GM19438 (cell line): ENCODE measurements at regions not wholly inside any gene's neighbourhood (a gene's known extent, or its start where the extent isn't known, plus 50 kb on each side); places are given as distances from the start of the nearest gene placed in this dataset.
"Not testable (repeated sequence)": the region's sequence is repeated elsewhere in the genome, so short reads cannot be mapped to it uniquely, and the experiment has no call there.

ENCODE experiments used
- ATAC-seq: cut with Tn5 transposase; IDR thresholded peaks from one replicate; pipeline ENCODE4 v1.9.1; 2021; ENCODE audit warnings: low read depth; ENCODE audit not compliant: unreplicated experiment

DNA sequence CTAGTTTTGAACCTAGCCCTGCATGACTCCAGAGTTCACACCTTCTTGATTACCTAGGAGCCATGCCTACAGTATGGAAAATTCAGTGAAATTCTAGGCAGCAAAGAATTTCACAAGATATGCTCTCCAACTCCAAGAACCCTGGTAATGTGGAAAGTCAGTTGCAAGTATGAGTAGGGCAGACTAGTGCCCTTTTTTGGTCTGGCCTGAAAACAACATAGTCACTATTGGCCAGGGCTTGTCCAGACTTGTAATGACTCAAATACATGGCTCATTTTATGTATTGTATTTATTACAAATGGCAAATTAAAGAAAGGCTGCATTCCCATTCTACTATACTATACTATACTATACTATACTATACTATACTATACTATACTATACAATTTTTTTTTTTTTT, 160.4 kb downstream of the ESM1 start:
- no peak for ATAC-seq

DNA sequence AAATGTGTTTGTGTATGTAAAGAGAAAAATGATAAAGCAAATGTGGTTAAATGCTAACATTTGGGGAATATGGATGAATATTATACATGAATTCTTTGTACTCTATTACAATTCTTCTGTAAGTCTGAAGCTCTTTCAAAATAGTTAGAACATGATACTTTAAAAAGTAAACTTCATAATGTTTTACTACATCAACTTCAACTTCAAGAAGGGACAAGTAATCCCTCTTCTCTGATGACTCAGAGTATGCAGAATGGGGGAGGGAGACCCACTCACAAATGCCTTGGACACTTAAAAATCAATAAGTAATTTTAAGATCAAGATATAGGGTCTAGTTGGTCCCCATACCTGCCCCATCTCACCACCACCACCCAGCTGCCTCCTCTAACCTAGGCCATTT, 162.4 kb downstream of the ESM1 start:
- ATAC-seq = no peak

DNA sequence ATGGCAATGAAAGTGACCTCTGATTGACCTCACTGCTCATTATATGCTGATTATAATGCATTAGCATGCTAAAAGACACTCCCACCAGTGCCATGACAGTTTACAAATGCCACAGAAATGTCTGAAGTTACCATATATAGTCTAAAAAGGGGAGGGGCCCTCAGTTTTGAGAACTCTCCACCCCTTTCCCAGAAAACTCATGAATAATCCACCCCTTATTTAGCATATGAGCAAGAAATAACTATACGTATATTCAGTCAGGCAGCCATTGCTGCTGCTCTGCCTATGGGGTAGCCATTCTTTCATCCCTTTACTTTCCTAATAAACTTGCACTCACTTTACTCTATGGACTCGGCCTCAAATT, 163.1 kb downstream of the ESM1 start:
- ATAC-seq = no peak

DNA sequence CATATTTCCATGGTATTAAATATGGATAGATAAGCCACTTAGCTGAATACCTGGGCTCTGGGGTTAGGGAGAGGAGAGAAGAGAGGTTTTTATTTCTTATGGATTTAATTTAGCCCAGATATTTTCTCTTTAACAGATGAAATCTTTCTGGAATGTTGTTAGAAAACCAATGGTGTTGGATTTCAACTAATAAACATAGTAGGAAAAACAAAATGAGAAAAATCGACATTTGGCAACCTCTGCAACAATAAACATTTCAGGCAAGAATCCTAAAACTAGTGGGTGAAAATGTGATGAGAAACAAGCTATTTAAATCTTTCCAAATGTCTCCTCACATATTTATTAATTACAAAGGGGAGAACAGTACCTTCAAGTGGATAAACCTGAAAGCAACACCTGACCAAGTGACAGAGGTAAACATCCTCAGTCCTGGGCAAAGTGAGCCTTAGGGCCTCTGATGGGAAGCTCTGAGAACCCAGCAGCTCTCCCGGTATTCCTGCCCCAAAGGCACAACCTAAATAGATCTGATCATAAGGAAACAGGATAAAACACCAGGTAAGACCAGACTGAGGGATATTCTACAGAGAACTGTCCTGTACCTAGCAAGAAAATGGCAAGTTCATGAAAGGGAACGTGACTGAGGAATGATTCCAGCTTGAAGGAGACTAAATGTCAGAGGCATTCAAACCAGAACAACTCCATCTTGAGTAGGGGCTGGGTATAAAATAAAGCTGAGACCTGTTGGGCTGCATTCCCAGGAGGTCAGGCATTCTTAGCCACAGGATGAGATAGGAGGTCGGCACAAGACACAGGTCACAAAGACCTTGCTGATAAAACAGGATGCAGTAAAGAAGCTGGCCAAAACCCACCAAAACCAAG, 163.7 kb downstream of the ESM1 start:
- ATAC-seq = no peak

DNA sequence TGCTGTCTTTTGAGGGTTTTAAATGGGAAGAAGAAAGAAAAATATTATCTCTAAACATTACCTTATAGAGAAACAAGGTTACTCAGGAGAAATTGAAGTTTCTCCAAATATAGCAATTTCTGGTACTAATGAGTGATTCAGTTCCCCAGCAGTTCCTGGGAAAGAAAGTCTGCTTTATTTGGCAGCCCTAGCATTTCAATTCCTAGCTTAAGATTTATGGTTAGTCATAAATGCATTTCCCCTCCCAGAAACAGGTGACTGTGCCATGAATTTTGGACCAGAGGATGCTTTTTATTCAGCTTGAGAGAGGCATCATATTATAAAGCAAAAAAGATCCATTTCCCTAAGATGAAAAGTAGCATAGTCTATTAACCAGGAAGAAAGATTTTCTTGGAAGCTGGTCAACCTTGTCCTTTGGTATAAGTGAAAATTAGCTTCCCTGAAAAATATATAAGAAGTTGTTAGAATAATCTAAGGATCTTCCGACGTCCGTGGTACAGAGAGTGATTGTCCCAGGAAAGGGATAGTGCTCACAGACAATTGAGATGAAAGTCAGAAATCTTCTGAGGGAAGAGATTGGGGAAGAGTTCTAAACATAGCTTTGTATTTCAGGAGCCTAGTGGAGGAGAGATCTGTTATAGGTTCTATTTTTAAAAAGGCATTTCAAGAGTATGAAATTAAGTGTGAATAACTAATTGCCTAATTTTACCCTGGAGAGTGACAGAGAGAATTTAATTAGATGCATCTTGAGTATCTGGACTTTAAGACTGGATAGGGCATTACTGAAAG, 164.9 kb downstream of the ESM1 start:
- ATAC-seq = no peak

DNA sequence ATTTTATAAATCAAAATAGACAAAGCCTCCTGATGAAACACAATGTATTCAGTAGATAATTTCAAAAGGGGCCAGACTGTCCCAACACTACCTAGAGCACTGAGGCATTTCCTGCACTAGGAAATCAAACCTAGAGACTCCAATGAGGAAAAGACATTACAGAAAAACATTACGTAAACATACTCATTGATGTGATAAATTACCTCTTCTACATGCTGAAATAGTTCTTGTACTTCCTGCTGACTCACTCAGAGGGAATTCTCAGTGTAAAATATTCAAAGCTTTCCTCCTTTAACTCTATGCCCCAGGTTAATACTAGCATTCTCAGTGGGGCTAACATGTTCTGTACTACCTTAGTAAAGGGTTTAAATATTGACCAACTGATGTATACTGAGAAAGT, 178.0 kb downstream of the ESM1 start:
- ATAC-seq = no peak

DNA sequence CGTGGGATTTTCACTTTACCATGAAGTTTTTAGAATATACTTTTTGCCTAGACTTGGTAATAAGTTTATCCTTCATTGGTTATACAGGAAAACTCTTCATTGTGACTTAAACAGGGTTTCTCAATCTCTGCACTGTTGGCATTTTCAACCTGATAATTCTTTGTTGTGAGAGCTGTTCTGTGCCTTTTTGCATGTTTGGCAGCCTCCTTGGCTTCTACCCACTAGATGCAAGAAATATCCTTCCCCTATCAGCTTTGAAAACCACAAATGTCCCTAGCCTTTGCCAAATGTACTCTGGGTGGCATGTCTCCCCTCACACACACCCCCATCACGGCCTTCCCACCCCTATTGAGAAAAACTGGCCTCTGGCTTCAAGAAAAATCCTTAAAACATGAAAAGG, 180.9 kb downstream of the ESM1 start:
- no peak for ATAC-seq

DNA sequence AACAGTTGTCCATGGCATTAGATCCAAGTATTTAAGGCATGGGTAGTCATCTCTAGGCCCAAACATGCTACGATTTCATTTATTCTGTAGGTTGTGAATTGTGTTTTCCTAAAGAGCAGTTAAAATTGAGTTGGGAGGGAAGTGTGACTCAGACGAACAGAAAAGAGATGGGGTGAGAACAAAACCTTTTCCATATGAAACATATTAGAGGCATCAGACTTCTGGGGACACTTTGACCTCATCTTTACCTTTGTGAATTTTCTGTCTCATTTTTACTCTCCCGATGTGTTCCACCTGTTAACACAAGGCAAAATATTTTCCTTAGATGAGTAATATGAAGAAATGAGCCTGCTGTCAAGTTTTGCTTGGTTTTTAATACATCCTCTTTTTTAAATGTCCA, 181.3 kb downstream of the ESM1 start:
- ATAC-seq = no peak

DNA sequence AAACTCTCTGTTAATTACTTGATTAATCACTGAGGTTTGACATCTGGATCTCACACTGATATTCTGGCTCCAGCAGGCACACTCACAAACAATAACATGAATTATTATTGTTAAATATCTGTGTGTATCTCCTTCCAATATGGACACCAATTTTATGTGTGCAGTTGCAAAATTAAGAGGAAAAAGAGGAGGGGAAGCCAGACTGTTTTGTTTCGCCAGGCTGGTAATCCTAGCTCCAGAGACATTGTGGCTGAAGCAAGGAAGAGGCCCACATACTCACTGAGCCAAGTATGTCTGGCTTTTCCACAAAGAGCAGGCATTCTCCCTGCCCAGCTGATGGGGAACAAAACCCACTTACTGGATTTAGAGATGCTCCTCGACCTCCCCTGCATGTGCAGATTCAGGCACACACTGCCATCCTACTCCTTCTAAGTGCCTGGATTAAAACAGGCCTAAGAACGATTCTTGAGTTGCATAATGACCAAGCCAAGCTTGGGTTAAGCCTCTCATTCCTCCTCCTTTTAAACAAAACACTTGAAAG, 181.9 kb downstream of the ESM1 start:
- ATAC-seq = no peak

DNA sequence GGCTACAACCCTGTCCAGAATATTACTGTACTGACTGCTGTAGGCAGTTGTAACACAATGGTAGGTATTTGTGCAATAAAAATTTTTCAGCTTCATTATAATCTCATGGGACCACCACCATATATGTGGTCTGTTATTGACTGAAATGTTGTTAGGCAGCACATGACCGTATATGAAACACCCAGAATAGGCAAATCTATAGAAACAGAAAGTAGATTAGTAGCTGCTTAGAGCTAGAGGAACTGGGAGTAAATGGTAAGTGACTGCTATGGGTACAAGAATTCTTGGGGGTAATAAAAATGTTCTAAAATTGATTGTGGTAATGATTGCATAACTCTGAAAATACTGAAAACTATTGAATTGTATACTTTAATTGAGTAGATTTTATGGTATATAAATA, 185.7 kb downstream of the ESM1 start:
- peak; percentile 54 for ATAC-seq

DNA sequence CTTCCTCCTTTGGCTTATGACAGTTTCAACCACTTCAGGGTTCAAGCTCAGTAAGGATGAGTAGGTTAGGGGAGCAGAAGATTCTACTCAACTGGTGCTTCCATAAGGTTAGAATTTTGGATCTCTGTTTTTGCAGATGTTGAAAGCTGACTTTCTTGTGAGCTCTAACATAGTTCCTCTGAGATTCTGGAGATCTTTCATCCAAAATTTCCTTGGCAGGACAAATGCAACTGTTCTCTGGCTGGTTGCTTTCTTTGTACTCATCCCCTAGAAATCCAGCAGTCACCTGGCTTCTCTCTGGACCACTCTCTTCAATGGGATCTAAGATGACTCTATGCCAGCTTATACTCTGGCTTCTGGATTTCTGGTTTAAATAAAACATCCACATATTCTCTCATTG, 189.6 kb downstream of the ESM1 start:
- no peak for ATAC-seq

DNA sequence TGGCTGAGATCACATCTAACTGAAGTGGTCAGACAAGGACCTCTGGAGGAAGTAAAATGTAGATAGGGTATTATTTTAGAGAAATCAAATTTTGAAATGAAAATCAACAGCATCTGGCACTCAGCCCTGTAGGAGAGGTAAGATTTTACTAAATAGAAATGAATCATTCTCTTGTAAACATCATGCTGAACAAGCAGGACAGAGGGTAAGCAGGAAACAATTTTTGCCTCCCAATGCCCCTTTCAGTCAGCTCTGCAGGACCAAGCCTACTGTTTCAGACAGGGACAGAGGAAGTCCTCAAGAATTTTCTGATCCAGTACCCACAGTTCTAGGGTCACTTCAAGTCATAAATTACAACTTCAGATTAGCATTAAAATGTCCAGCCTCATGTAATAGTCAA, 190.1 kb downstream of the ESM1 start:
- no peak for ATAC-seq

DNA sequence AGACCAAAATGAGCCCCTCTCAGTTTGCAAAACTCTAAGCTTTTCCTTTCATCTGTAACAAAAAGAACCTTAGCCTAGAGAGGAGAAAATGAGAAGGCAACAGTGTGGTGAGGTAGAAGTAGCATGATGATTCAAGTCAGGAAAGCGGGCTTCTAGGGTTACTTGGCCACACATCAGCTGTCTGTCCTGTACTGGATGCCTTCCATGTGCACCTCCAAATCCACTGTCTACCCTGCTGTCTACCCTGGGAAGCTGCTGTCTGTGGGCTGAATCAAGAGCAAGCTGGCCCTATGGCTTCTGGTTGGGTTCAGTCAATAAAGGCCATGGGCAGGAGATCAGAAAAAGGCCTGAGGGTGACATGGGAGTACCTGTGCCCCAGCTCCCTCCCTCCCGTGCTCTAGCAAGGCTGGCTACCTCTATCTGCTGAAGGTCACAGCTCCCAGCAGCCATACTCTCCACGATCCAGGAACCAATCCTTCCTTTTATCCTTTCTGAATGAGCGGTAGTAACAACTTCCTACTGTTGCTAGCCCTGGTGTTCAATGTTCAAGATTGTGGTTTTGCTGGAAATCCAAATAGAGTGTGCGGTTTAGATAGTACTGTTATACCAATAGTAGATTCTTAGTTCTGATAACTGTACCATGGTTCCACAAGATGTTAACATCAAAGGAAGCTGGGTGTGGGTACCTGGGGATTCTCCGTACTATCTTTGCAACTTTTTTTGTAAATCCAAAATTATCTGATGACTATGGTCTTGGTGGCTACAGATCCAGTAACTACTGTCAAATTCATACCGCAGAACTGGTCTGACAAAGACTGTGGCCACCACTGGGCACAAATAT, 191.0 kb downstream of the ESM1 start:
- ATAC-seq = no peak

DNA sequence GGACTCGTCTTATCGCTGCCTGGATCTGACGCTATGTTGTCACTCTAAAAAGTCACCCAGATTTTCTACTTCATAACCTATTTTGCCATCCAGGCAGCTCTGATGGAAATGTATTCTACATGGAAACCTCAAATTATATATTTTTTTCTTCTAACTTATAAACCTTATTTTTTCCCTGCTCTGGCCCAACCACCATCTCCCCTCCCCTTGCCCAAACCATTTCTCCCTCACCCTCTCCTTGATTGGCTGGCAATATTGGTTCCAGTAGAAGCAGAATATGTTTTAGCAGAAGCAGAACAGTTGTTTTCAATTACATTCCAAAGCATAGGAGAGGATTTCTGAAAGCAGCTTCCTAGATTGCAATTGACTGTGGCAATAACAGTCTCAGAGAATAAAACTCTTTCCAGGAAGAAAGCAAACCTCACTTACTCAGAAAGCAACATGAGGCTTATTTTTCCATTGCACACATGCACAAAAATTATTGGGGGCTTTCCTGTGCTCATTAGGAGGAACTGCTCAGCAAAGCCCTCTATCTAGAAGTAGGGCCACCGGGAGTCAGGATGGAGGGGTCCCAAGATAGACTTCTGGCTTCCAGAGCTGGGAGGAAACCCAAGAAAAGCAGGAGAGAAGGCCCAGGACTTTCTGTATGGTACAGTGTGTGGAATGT, 191.8 kb downstream of the ESM1 start:
- ATAC-seq = no peak

DNA sequence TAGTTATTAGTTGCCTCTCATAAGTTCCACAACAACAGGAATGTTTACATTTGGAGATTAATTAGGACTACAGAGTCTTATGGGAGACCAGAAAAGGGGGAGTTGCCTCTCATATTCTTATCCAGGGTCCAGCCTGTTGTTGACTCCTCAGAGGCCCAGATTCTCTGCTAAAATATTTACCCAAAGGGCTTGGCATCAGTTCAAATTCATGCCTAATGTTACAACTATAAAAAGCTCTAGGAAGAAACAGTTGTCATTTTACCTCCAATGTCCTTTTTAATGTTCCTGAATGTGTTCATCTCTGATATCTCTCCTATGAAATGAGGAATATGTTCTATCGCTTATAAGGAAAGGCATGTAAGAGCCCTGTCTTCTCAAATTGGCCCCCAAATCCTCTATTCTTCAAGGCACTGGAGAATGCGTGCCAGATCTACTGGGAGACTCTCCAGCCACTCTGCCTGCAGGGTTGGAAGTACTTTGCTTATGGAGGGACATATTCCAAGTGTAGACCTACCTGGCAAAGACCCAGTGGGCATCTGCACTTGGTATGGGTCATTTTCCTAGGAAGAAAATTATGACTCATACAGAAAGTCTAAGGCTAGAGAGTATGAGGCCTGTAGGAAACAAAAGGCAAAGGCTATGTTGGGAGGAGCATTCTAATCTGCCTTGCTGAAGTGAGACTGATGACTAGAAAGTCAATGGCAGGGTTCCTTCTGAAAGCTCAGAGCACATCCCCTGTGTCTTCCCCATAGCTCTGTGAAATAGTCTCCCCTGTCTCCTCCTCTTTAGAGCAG, 192.6 kb downstream of the ESM1 start:
- no peak for ATAC-seq

DNA sequence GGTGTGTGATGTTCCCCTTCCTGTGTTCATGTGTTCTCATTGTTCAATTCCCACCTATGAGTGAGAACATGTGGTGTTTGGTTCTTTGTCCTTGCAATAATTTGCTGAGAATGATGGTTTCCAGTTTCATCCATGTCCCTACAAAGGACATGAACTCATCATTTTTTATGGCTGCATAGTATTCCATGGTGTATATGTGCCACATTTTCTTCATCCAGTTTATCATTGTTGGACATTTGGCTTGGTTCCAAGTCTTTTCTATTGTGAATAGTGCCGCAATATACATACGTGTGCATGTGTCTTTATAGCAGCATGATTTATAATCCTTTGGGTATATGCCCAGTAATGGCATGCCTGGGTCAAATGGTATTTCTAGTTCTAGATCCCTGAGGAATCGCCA, 197.5 kb downstream of the ESM1 start:
- ATAC-seq = not testable (repeated sequence)

DNA sequence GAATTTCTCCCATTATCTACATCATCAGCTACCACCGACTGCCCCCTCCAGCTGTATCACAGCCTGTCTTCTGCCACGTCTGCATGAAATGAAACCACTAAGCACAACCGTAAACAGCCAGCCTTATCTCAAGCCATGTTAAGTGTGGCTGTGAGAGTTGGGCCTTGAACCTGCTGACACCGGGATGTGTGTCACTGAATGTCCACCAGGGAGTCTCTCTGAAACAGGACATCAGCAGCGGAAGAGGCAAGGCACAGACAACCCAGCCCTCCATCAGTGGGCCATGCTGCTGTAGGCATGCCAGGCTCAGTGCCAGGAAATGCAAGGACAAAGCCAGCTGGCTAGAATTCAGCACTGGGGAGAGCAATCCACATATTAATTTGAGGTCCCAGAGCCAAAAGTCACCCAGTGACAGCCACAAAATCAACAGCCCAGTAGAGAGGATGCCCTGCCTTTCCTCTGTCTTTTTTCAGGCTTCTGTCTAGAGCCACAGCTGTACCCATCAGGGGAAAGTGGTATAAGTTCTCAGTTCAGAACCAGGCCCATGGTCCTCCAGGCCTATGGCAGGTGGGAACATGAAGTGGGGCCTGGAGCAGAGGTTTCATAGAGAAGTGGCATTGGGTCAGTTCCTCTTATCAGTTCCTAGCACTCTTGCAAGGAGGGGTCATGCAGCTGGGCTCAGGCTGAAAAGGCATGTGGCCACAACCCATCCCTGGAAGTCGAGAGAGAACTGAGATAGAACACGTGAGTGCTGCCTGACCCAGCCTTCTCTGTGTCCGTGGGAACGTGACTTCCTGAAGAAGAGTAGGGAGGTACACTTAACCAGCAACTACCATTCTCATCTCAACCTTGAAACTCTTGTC, 199.4 kb downstream of the ESM1 start:
- ATAC-seq = no peak

DNA sequence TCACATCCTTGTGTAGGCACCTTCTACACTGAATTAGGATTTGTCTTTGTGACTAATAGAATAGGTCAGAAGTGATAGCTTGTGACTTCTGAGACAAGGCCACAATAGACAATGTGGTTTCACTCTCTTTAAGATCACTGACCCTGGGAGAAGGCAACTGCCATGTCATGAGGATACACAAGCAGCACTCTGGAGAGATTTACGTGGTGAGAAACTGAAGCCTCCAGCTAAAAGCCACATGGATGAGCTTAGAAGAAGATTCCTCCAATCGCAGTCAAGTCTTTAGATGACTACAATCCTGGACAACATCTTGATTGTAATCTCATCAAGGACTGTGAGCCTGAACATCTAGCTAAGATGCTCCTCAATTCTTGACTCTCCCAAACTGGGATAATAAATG, 206.6 kb downstream of the ESM1 start:
- no peak for ATAC-seq

DNA sequence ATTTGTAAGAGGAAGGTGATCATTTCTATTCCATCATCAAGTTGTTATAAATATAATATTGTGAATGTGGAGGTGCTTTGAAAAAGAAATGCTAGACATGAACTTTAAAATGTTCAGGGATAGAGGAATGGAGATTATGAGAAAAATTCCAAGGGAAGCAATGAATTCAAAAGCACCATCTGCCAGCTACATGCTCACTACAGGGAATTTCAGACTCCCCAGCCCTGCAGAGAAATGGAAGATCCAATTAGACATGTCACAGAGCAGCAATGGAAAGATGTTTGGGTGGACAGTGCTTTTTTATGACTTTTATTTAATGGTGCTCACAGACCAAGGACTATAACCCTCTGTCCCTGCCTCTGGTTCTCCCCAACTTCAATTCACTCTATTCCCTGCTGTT, 209.7 kb downstream of the ESM1 start:
- ATAC-seq = no peak
